ENCODE measurements at regions not wholly inside any gene's neighbourhood (a gene's known extent, or its start where the extent isn't known, plus 50 kb on each side); places are given as distances from the start of the nearest gene placed in this dataset.

GRCh38 chr3:117297541-117297940 is 588.0 kb downstream of the TUSC7 start:
- no peak overlapping the region for H3K4me2 ChIP-seq (ENCODE audit: low read length)
- H3K56ac ChIP-seq (ENCODE audit: low read length) = no peak overlapping the region
- H3K36me3 ChIP-seq (ENCODE audit: control insufficient read depth, insufficient read depth, low read length) = no peaks in the 10 kb centered on the region
- H2BK120ac ChIP-seq (ENCODE audit: low read depth, low read length) = no peak overlapping the region
- DNase-seq = no peak
- no peak overlapping the region for H3K4me3 ChIP-seq (ENCODE audit: low read length)
- H3K27ac ChIP-seq (ENCODE audit: low read depth, low read length) = no peak overlapping the region
- H4K8ac ChIP-seq (ENCODE audit: low read depth, low read length) = no peak overlapping the region
- no peaks in the 10 kb centered on the region for H3K4me1 ChIP-seq (ENCODE audit: control insufficient read depth, low read depth, low read length)
- no peak overlapping the region for H3K23ac ChIP-seq (ENCODE audit: low read length)
- no peak overlapping the region for H3K18ac ChIP-seq (ENCODE audit: low read length)
- no peaks in the 10 kb centered on the region for H3K79me1 ChIP-seq (ENCODE audit: low read length)
- WGBS (ENCODE audit: extremely low coverage, insufficient coverage, low lambda C conversion rate) = no CpG with 5 or more reads among the region's 2 CpGs
- no peak overlapping the region for H2BK15ac ChIP-seq (replicated peaks; ENCODE audit: low read depth)
- no peak overlapping the region for H3K4ac ChIP-seq (ENCODE audit: low read depth, low read length)
- no peak overlapping the region for H3K9ac ChIP-seq (ENCODE audit: low read length)
- no peak overlapping the region for H2AK5ac ChIP-seq (ENCODE audit: low read length)
- no peak overlapping the region for H4K5ac ChIP-seq (ENCODE audit: low read length)
- H3K79me2 ChIP-seq (ENCODE audit: control insufficient read depth, insufficient read depth, low read length) = no peaks in the 10 kb centered on the region
- H3K27me3 ChIP-seq (ENCODE audit: insufficient read depth, low read length, poor library complexity) = no peaks in the 10 kb centered on the region
- no peak overlapping the region for H2BK5ac ChIP-seq (ENCODE audit: low read length)

- H2BK5ac ChIP-seq (ENCODE audit: low read length) = no peak overlapping the region
- no peak overlapping the region for H3K4me2 ChIP-seq (ENCODE audit: low read length)
- no peaks in the 10 kb centered on the region for H3K79me1 ChIP-seq (ENCODE audit: low read length)
- no peak overlapping the region for H2BK15ac ChIP-seq (replicated peaks; ENCODE audit: low read depth)
- no peak overlapping the region for H2AK5ac ChIP-seq (ENCODE audit: low read length)
- no peaks in the 10 kb centered on the region for H3K79me2 ChIP-seq (ENCODE audit: control insufficient read depth, insufficient read depth, low read length)
- no peak overlapping the region for H3K9ac ChIP-seq (ENCODE audit: low read length)
- no peak overlapping the region for H3K56ac ChIP-seq (ENCODE audit: low read length)
- H3K36me3 ChIP-seq (ENCODE audit: control insufficient read depth, insufficient read depth, low read length) = no peaks in the 10 kb centered on the region
- H4K8ac ChIP-seq (ENCODE audit: low read depth, low read length) = no peak overlapping the region
- no peak overlapping the region for H3K18ac ChIP-seq (ENCODE audit: low read length)
- no peak for DNase-seq
- H3K23ac ChIP-seq (ENCODE audit: low read length) = no peak overlapping the region
- no peak overlapping the region for H3K27ac ChIP-seq (ENCODE audit: low read depth, low read length)
- H3K4me3 ChIP-seq (ENCODE audit: low read length) = no peak overlapping the region
- no peaks in the 10 kb centered on the region for H3K27me3 ChIP-seq (ENCODE audit: insufficient read depth, low read length, poor library complexity)
- H2BK120ac ChIP-seq (ENCODE audit: low read depth, low read length) = no peak overlapping the region
- H4K5ac ChIP-seq (ENCODE audit: low read length) = no peak overlapping the region
- H3K4me1 ChIP-seq (ENCODE audit: control insufficient read depth, low read depth, low read length) = no peaks in the 10 kb centered on the region
- H3K4ac ChIP-seq (ENCODE audit: low read depth, low read length) = no peak overlapping the region
Measured at GRCh38 chr3:117298273-117298672, 588.7 kb downstream of the TUSC7 start.

GRCh38 chr3:117302428-117302827 is 592.8 kb downstream of the TUSC7 start:
- WGBS (ENCODE audit: extremely low coverage, insufficient coverage, low lambda C conversion rate) = no CpG with 5 or more reads among the region's 7 CpGs

GRCh38 chr3:117303443-117303842 is 593.9 kb downstream of the TUSC7 start:
- Histone ChIP-seq H3K27ac (ENCODE audit: low read depth, low read length) (no peak overlapping the region), H3K23ac (ENCODE audit: low read length) (no peak overlapping the region), H4K5ac (ENCODE audit: low read length) (no peak overlapping the region)

More at GRCh38 chr3:117302428-117302827, 592.8 kb downstream of the TUSC7 start:
- Histone ChIP-seq H2BK120ac (ENCODE audit: low read depth, low read length) (no peak overlapping the region), H3K56ac (ENCODE audit: low read length) (no peak overlapping the region), H3K36me3 (ENCODE audit: control insufficient read depth, insufficient read depth, low read length) (no peaks in the 10 kb centered on the region), H3K18ac (ENCODE audit: low read length) (no peak overlapping the region), H3K4me2 (ENCODE audit: low read length) (no peak overlapping the region), H3K79me1 (ENCODE audit: low read length) (no peaks in the 10 kb centered on the region), H3K79me2 (ENCODE audit: control insufficient read depth, insufficient read depth, low read length) (no peaks in the 10 kb centered on the region), H2BK5ac (ENCODE audit: low read length) (no peak overlapping the region), H2BK15ac (replicated peaks; ENCODE audit: low read depth) (no peak overlapping the region), H3K27me3 (ENCODE audit: insufficient read depth, low read length, poor library complexity) (no peaks in the 10 kb centered on the region), H3K23ac (ENCODE audit: low read length) (no peak overlapping the region), H2AK5ac (ENCODE audit: low read length) (no peak overlapping the region), H4K8ac (ENCODE audit: low read depth, low read length) (no peak overlapping the region), H3K4me3 (ENCODE audit: low read length) (no peak overlapping the region), H3K27ac (ENCODE audit: low read depth, low read length) (no peak overlapping the region), H3K4me1 (ENCODE audit: control insufficient read depth, low read depth, low read length) (no peaks in the 10 kb centered on the region), H3K9ac (ENCODE audit: low read length) (no peak overlapping the region), H4K5ac (ENCODE audit: low read length) (no peak overlapping the region), H3K4ac (ENCODE audit: low read depth, low read length) (no peak overlapping the region)
- DNase-seq = no peak

GRCh38 chr3:117304681-117305080 is 595.1 kb downstream of the TUSC7 start:
- no peak overlapping the region for H3K4ac ChIP-seq (ENCODE audit: low read depth, low read length)
- no peak overlapping the region for H2AK5ac ChIP-seq (ENCODE audit: low read length)
- H3K18ac ChIP-seq (ENCODE audit: low read length) = no peak overlapping the region
- H3K4me1 ChIP-seq (ENCODE audit: control insufficient read depth, low read depth, low read length) = no peaks in the 10 kb centered on the region
- no peak overlapping the region for H4K8ac ChIP-seq (ENCODE audit: low read depth, low read length)
- no peak overlapping the region for H3K56ac ChIP-seq (ENCODE audit: low read length)
- no peak overlapping the region for H3K9ac ChIP-seq (ENCODE audit: low read length)
- no peak overlapping the region for H2BK15ac ChIP-seq (replicated peaks; ENCODE audit: low read depth)
- H3K79me2 ChIP-seq (ENCODE audit: control insufficient read depth, insufficient read depth, low read length) = no peaks in the 10 kb centered on the region
- no peak overlapping the region for H2BK120ac ChIP-seq (ENCODE audit: low read depth, low read length)
- no peaks in the 10 kb centered on the region for H3K79me1 ChIP-seq (ENCODE audit: low read length)
- no peaks in the 10 kb centered on the region for H3K27me3 ChIP-seq (ENCODE audit: insufficient read depth, low read length, poor library complexity)
- H3K4me2 ChIP-seq (ENCODE audit: low read length) = no peak overlapping the region
- no peak for DNase-seq
- no peak overlapping the region for H3K4me3 ChIP-seq (ENCODE audit: low read length)
- H3K27ac ChIP-seq (ENCODE audit: low read depth, low read length) = no peak overlapping the region
- no peak overlapping the region for H3K23ac ChIP-seq (ENCODE audit: low read length)
- WGBS (ENCODE audit: extremely low coverage, insufficient coverage, low lambda C conversion rate) = no CpG with 5 or more reads among the region's 2 CpGs
- H2BK5ac ChIP-seq (ENCODE audit: low read length) = no peak overlapping the region
- H4K5ac ChIP-seq (ENCODE audit: low read length) = no peak overlapping the region
- no peaks in the 10 kb centered on the region for H3K36me3 ChIP-seq (ENCODE audit: control insufficient read depth, insufficient read depth, low read length)

More at GRCh38 chr3:117303443-117303842, 593.9 kb downstream of the TUSC7 start:
- Histone ChIP-seq H3K27me3 (ENCODE audit: insufficient read depth, low read length, poor library complexity) (no peaks in the 10 kb centered on the region), H3K4me1 (ENCODE audit: control insufficient read depth, low read depth, low read length) (no peaks in the 10 kb centered on the region), H3K4me2 (ENCODE audit: low read length) (no peak overlapping the region), H2BK120ac (ENCODE audit: low read depth, low read length) (no peak overlapping the region), H3K9ac (ENCODE audit: low read length) (no peak overlapping the region), H3K18ac (ENCODE audit: low read length) (no peak overlapping the region), H2BK5ac (ENCODE audit: low read length) (no peak overlapping the region), H2AK5ac (ENCODE audit: low read length) (no peak overlapping the region), H3K79me2 (ENCODE audit: control insufficient read depth, insufficient read depth, low read length) (no peaks in the 10 kb centered on the region), H4K8ac (ENCODE audit: low read depth, low read length) (no peak overlapping the region), H3K56ac (ENCODE audit: low read length) (no peak overlapping the region), H3K4ac (ENCODE audit: low read depth, low read length) (no peak overlapping the region), H3K36me3 (ENCODE audit: control insufficient read depth, insufficient read depth, low read length) (no peaks in the 10 kb centered on the region), H3K79me1 (ENCODE audit: low read length) (no peaks in the 10 kb centered on the region), H2BK15ac (replicated peaks; ENCODE audit: low read depth) (no peak overlapping the region), H3K4me3 (ENCODE audit: low read length) (no peak overlapping the region)
- WGBS (ENCODE audit: extremely low coverage, insufficient coverage, low lambda C conversion rate) = no CpG with 5 or more reads among the region's 1 CpG
- no peak for DNase-seq

GRCh38 chr3:117305681-117306080 is 596.1 kb downstream of the TUSC7 start:
- no peaks in the 10 kb centered on the region for H3K79me2 ChIP-seq (ENCODE audit: control insufficient read depth, insufficient read depth, low read length)
- H3K4ac ChIP-seq (ENCODE audit: low read depth, low read length) = no peak overlapping the region
- no peak overlapping the region for H2BK15ac ChIP-seq (replicated peaks; ENCODE audit: low read depth)
- no peak overlapping the region for H2BK120ac ChIP-seq (ENCODE audit: low read depth, low read length)
- no peak overlapping the region for H2BK5ac ChIP-seq (ENCODE audit: low read length)
- no peaks in the 10 kb centered on the region for H3K27me3 ChIP-seq (ENCODE audit: insufficient read depth, low read length, poor library complexity)
- H3K18ac ChIP-seq (ENCODE audit: low read length) = no peak overlapping the region
- no peak overlapping the region for H4K8ac ChIP-seq (ENCODE audit: low read depth, low read length)
- H4K5ac ChIP-seq (ENCODE audit: low read length) = no peak overlapping the region
- no peaks in the 10 kb centered on the region for H3K4me1 ChIP-seq (ENCODE audit: control insufficient read depth, low read depth, low read length)
- no peak overlapping the region for H3K56ac ChIP-seq (ENCODE audit: low read length)
- WGBS (ENCODE audit: extremely low coverage, insufficient coverage, low lambda C conversion rate) = no CpG with 5 or more reads among the region's 1 CpG
- H3K23ac ChIP-seq (ENCODE audit: low read length) = no peak overlapping the region
- no peak for DNase-seq
- H3K79me1 ChIP-seq (ENCODE audit: low read length) = no peaks in the 10 kb centered on the region
- H3K36me3 ChIP-seq (ENCODE audit: control insufficient read depth, insufficient read depth, low read length) = no peaks in the 10 kb centered on the region
- no peak overlapping the region for H3K4me3 ChIP-seq (ENCODE audit: low read length)
- H3K4me2 ChIP-seq (ENCODE audit: low read length) = no peak overlapping the region
- no peak overlapping the region for H3K27ac ChIP-seq (ENCODE audit: low read depth, low read length)
- H3K9ac ChIP-seq (ENCODE audit: low read length) = no peak overlapping the region
- no peak overlapping the region for H2AK5ac ChIP-seq (ENCODE audit: low read length)

Measured in mesendoderm (in vitro differentiated cells).